Pancreas (tissue), 10 donors: ENCODE measurements at regions not wholly inside any gene's neighbourhood (a gene's known extent, or its start where the extent isn't known, plus 50 kb on each side); places are given as distances from the start of the nearest gene placed in this dataset.
"Not testable (repeated sequence)": the region's sequence is repeated elsewhere in the genome, so short reads cannot be mapped to it uniquely, and the experiment has no call there.

Experiments
- ATAC-seq, 4 donors: fragments of 200-7000 bp; cut with Tn5 transposase; one replicate each; pipeline versions ENCODE4 v1.8.0 to v1.9.1; 2020; ENCODE audit warnings: mild to moderate bottlenecking in 4 of 4, moderate library complexity in 4 of 4
- DNase-seq, 6 donors: peaks; one replicate each; pipeline ENCODE4 v3.0.0-alpha.2; 2020
- FAIRE-seq: peaks from 2 replicates; lab custom pipeline; 2012; peaks lifted over from hg19 to GRCh38; lab: Jason Lieb, UNC
- H3K27ac ChIP-seq, 4 donors: fragments of 200-600 bp; sonication (generic); 1 replicate in 3 of 4; 2 replicates in 1 of 4; pipeline versions ENCODE4 v1.5.0 to v1.8.0; 2020
- H3K27me3 ChIP-seq, 4 donors: fragments of 200-600 bp; one replicate each; pipeline ENCODE4 v1.8.0; 2021
- H3K36me3 ChIP-seq, 3 donors: fragments of 200-600 bp; sonication (generic) in 1 of 3; one replicate each; pipeline versions ENCODE4 v1.5.0 to v1.8.0; 2020 to 2021
- H3K4me1 ChIP-seq, 3 donors: fragments of 200-600 bp; one replicate each; pipeline ENCODE4 v1.8.0; 2021
- H3K4me3 ChIP-seq, 4 donors: fragments of 200-600 bp; sonication (generic) in 2 of 4; one replicate each; pipeline versions ENCODE4 v1.5.0 to v1.8.0; 2020 to 2021
- H3K9me3 ChIP-seq, 4 donors: fragments of 200-600 bp; one replicate each; pipeline ENCODE4 v1.8.0; 2021
- CTCF ChIP-seq, 4 donors: fragments of 200-600 bp; sonication (generic) in 3 of 4; IDR thresholded peaks; one replicate each; pipeline versions ENCODE4 v1.5.0 to v1.8.0; 2021; ENCODE audit warnings: antibody characterized with exemption in 4 of 4
- WGBS, 2 donors: extraction: QIAGEN DNeasy Blood & Tissue Kit; methylation state at CpG; one replicate each; pipeline ENCODE4 v1.1.7; 2013; 5-methylcytosine and 5-hydroxymethylcytosine counted together
- intact Hi-C, 3 donors: fragments of 100-400 bp; cut with DNase I; formaldehyde crosslinking; loops; one replicate each; pipeline versions ENCODE4 v1.11.1 to v1.14.2; 2022
- donor health status: healthy with polysubstance abuse.
- donor health status: DM: no; HTN: no; CAD: no; lungs with moderate emphysema.
- donor health status: DM: no; HTN: no; CAD: no.
- donor health status: control.
- donor health status: control.
- donor health status: Bipolar disorder and iron deficiency.
- donor health status: DM: yes; HTN: yes; CAD: no.
- donor health status: DM: no; HTN: no; CAD: no.
- donor health status: DM: no; HTN: no; CAD: no.
- donor health status: DM: yes; HTN: yes; CAD: no.

- DNase-seq: no peak
- Histone ChIP-seq H3K4me3 (no peak overlapping the region), H3K9me3 (no peaks in the 10 kb centered on the region), H3K36me3 (no peaks in the 10 kb centered on the region), H3K27me3 (no peaks in the 10 kb centered on the region), H3K4me1 (no peaks in the 10 kb centered on the region), H3K27ac (no peak overlapping the region)
- no peak for ATAC-seq
- 64 to 70% methylated on average over 3 of the region's 3 CpGs for WGBS, 2 donors
- no peak for FAIRE-seq
- no peak for TF ChIP-seq CTCF (IDR thresholded peaks at IDR 0.05)
- intact Hi-C loops: no loop called here
These were observed 179.7 kb upstream of the BET1 start for GRCh38 chr7:94183891-94184290.

GRCh38 chr7:94188350-94188749 lies 184.2 kb upstream of the BET1 start:
- Histone ChIP-seq H3K27me3 (no peaks in the 10 kb centered on the region), H3K9me3 (no peaks in the 10 kb centered on the region), H3K36me3 (no peaks in the 10 kb centered on the region), H3K4me1 (no peaks in the 10 kb centered on the region), H3K4me3 (no peak overlapping the region), H3K27ac (no peak overlapping the region)
- ATAC-seq (no peak), FAIRE-seq (no peak), DNase-seq (no peak)
- no peak for TF ChIP-seq CTCF (IDR thresholded peaks at IDR 0.05)
- intact Hi-C loops: no loop called here
- WGBS, 2 donors: 88 to 97% methylated on average over 2 of the region's 2 CpGs

GRCh38 chr7:94190599-94191061 lies 186.5 kb upstream of the BET1 start:
- 0% methylated on average over 1 of the region's 1 CpG for WGBS, 2 donors
- Histone ChIP-seq H3K36me3 (no peaks in the 10 kb centered on the region), H3K9me3 (no peaks in the 10 kb centered on the region), H3K27ac (no peak overlapping the region), H3K4me3 (no peak overlapping the region), H3K4me1 (no peaks in the 10 kb centered on the region), H3K27me3 (no peaks in the 10 kb centered on the region)
- no peak for DNase-seq
- FAIRE-seq: no peak
- no peak for TF ChIP-seq CTCF (IDR thresholded peaks at IDR 0.05)
- intact Hi-C loops: no loop called here
- ATAC-seq: peak in 2 of 4 donors; percentile 18 to 31

GRCh38 chr7:94194426-94194825 lies 190.3 kb upstream of the BET1 start:
- not testable (repeated sequence) for FAIRE-seq
- WGBS, 2 donors: 86 to 99% methylated on average over 3 of the region's 3 CpGs

GRCh38 chr7:94195201-94195600 lies 191.0 kb upstream of the BET1 start:
- 54 to 60% methylated on average over 2 of the region's 2 CpGs for WGBS, 2 donors
- no peak for TF ChIP-seq CTCF (IDR thresholded peaks at IDR 0.05)
- FAIRE-seq (no peak), ATAC-seq (no peak), DNase-seq (no peak)
- no peaks in the 10 kb centered on the region for H3K9me3 ChIP-seq
- no peaks in the 10 kb centered on the region for H3K4me1 ChIP-seq
- no peaks in the 10 kb centered on the region for H3K36me3 ChIP-seq
- H3K27me3 ChIP-seq: no peaks in the 10 kb centered on the region
- H3K27ac ChIP-seq: no peak overlapping the region
- H3K4me3 ChIP-seq: no peak overlapping the region
- intact Hi-C loops: no loop called here

More at GRCh38 chr7:94194426-94194825, 190.3 kb upstream of the BET1 start:
- DNase-seq, H3K9me3 ChIP-seq, H3K4me3 ChIP-seq, ATAC-seq, H3K27ac ChIP-seq, H3K27me3 ChIP-seq, H3K4me1 ChIP-seq, H3K36me3 ChIP-seq, intact Hi-C loops: not testable (repeated sequence)
